Mesenchymal stem cell (in vitro differentiated cells and primary cell): ENCODE measurements at regions not wholly inside any gene's neighbourhood (a gene's known extent, or its start where the extent isn't known, plus 50 kb on each side); places are given as distances from the start of the nearest gene placed in this dataset.
"Not testable (repeated sequence)": the region's sequence is repeated elsewhere in the genome, so short reads cannot be mapped to it uniquely, and the experiment has no call there.

Source experiments
- DNase-seq: peaks from one replicate; pipeline ENCODE4 v3.0.0-alpha.2; 2013
- H2AFZ ChIP-seq: one replicate; pipeline ENCODE4 v1.6.1; 2013; ENCODE audit warnings: low read depth, mild to moderate bottlenecking, control low read depth, inconsistent platforms, low read length, moderate library complexity
- H2AK5ac ChIP-seq: 2 replicates; pipeline ENCODE4 v1.6.1; 2013; ENCODE audit warnings: low read length, moderate library complexity, mild to moderate bottlenecking, inconsistent platforms; ENCODE audit not compliant: severe bottlenecking
- H2BK120ac ChIP-seq: one replicate; pipeline ENCODE4 v1.6.1; 2013; ENCODE audit warnings: low read depth, mild to moderate bottlenecking, inconsistent platforms, low read length, moderate library complexity
- H2BK12ac ChIP-seq, 2 experiments: one replicate each; pipeline ENCODE4 v1.6.1; 2013; ENCODE audit warnings: inconsistent platforms in 2 of 2, low read length in 2 of 2, mild to moderate bottlenecking in 2 of 2, moderate library complexity in 2 of 2, control low read depth in 1 of 2
- H2BK15ac ChIP-seq: one replicate; pipeline ENCODE4 v1.6.1; 2013; ENCODE audit warnings: mild to moderate bottlenecking, low read depth, inconsistent platforms; ENCODE audit not compliant: poor library complexity, severe bottlenecking
- H2BK5ac ChIP-seq: 2 replicates; pipeline ENCODE4 v1.6.1; 2013; ENCODE audit warnings: low read depth, mild to moderate bottlenecking, low read length, control low read depth, inconsistent platforms; ENCODE audit not compliant: poor library complexity, severe bottlenecking
- H3K14ac ChIP-seq, 2 experiments: one replicate each; pipeline ENCODE4 v1.6.1; 2013; ENCODE audit warnings: inconsistent platforms in 2 of 2, low read length in 2 of 2, control low read depth in 1 of 2, mild to moderate bottlenecking in 1 of 2, moderate library complexity in 1 of 2
- H3K18ac ChIP-seq, 2 experiments: one replicate each; pipeline ENCODE4 v1.6.1; 2013; ENCODE audit warnings: inconsistent platforms in 2 of 2, low read length in 2 of 2, control low read depth in 1 of 2, low read depth in 1 of 2, mild to moderate bottlenecking in 1 of 2
- H3K23ac ChIP-seq, 2 experiments: one replicate each; pipeline ENCODE4 v1.6.1; 2013; ENCODE audit warnings: inconsistent platforms in 2 of 2, low read length in 2 of 2, mild to moderate bottlenecking in 2 of 2, moderate library complexity in 2 of 2, control low read depth in 1 of 2
- H3K27ac ChIP-seq: 2 replicates; pipeline ENCODE4 v1.5.1; 2013; ENCODE audit warnings: mild to moderate bottlenecking, moderate library complexity, low read length, control low read depth, inconsistent platforms; ENCODE audit not compliant: poor library complexity, severe bottlenecking
- H3K27me3 ChIP-seq, 2 experiments: 2 replicates each; pipeline versions ENCODE4 v1.6.1 to v1.7.0; 2013; ENCODE audit warnings: low read length in 2 of 2, mild to moderate bottlenecking in 2 of 2, moderate library complexity in 2 of 2, control low read depth in 1 of 2, inconsistent platforms in 1 of 2; ENCODE audit not compliant: control insufficient read depth in 1 of 2, insufficient read depth in 1 of 2
- H3K36me3 ChIP-seq, 2 experiments: 2 replicates each; pipeline versions ENCODE4 v1.6.1 to v1.7.0; 2013; ENCODE audit warnings: low read length in 2 of 2, control low read depth in 1 of 2, inconsistent platforms in 1 of 2, low read depth in 1 of 2, mild to moderate bottlenecking in 1 of 2; ENCODE audit not compliant: insufficient read depth in 2 of 2, control insufficient read depth in 1 of 2
- H3K4ac ChIP-seq, 2 experiments: one replicate each; pipeline ENCODE4 v1.6.1; 2013; ENCODE audit warnings: inconsistent platforms in 2 of 2, low read length in 2 of 2, mild to moderate bottlenecking in 2 of 2, moderate library complexity in 2 of 2, control low read depth in 1 of 2, low read depth in 1 of 2
- H3K4me1 ChIP-seq: 2 replicates; pipeline ENCODE4 v1.6.1; 2013; ENCODE audit warnings: low read depth, low read length, control low read depth; ENCODE audit not compliant: control insufficient read depth, insufficient read depth
- H3K4me2 ChIP-seq: 2 replicates; pipeline ENCODE4 v1.6.1; 2013; ENCODE audit warnings: low read length, mild to moderate bottlenecking, inconsistent platforms; ENCODE audit not compliant: poor library complexity, severe bottlenecking
- H3K4me3 ChIP-seq, 2 experiments: 2 replicates each; pipeline versions ENCODE4 v1.5.1 to v1.7.0; 2013; ENCODE audit warnings: low read length in 2 of 2, mild to moderate bottlenecking in 2 of 2, control low read depth in 1 of 2, low read depth in 1 of 2; ENCODE audit not compliant: insufficient read depth in 1 of 2
- H3K79me1 ChIP-seq: replicated peaks from 2 replicates; pipeline ENCODE4 v1.6.1; 2013; ENCODE audit warnings: mild to moderate bottlenecking, control low read depth, low read length, inconsistent platforms; ENCODE audit not compliant: poor library complexity, severe bottlenecking
- H3K9ac ChIP-seq: 2 replicates; pipeline ENCODE4 v1.7.0; 2013; ENCODE audit warnings: mild to moderate bottlenecking, low read length, moderate library complexity
- H3K9me3 ChIP-seq: 2 replicates; pipeline ENCODE4 v1.7.0; 2013; ENCODE audit warnings: mild to moderate bottlenecking, low read length; ENCODE audit not compliant: control insufficient read depth
- H4K8ac ChIP-seq: one replicate; pipeline ENCODE4 v1.6.1; 2013; ENCODE audit warnings: inconsistent platforms, mild to moderate bottlenecking, low read length, moderate library complexity
- H4K91ac ChIP-seq: one replicate; pipeline ENCODE4 v1.6.1; 2013; ENCODE audit warnings: mild to moderate bottlenecking, low read length, inconsistent platforms
- WGBS: methylation state at CpG from one replicate; pipeline ENCODE4 v1.1.7; 2013; ENCODE audit warnings: mixed read lengths; 5-methylcytosine and 5-hydroxymethylcytosine counted together

DNA sequence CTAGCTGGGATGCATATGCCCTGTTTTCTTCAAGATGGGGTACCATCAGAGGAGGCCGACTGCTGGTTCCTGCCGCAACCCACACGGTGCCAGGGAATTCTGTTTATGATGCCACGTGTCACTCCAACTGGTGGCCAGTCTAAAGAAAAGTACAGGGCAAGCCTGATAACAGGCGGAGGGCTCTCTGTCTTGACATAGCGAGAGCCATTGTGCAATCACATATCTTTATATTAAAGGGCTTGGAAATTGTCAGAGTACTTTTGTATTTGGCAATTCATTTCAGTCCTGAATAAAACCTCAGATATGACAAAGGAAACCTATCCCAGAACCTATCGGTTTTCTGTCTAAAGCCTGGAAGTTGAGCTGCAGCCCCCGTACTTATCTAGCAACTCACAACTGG lies 768.4 kb downstream of the TDRD15 start:
- no peak overlapping the region for H2AFZ ChIP-seq
- H3K9me3 ChIP-seq, result no peaks in the 10 kb centered on the region
- no peak overlapping the region for H2BK120ac ChIP-seq
- H2BK12ac ChIP-seq, result no peak overlapping the region
- no peak overlapping the region for H3K9ac ChIP-seq
- H3K23ac ChIP-seq, result no peak overlapping the region
- H3K27me3 ChIP-seq, result no peaks in the 10 kb centered on the region
- no peak overlapping the region for H2BK15ac ChIP-seq
- no peak overlapping the region for H2BK5ac ChIP-seq
- H3K18ac ChIP-seq, result no peak overlapping the region
- H3K4me1 ChIP-seq, result no peaks in the 10 kb centered on the region
- H3K27ac ChIP-seq, result no peak overlapping the region
- H3K14ac ChIP-seq, result no peak overlapping the region
- no peak overlapping the region for H2AK5ac ChIP-seq
- H4K91ac ChIP-seq, result no peak overlapping the region
- H3K79me1 ChIP-seq, result no peaks in the 10 kb centered on the region
- DNase-seq, result no peak
- 89% methylated on average over 6 of the region's 8 CpGs for WGBS
- H3K36me3 ChIP-seq, result no peaks in the 10 kb centered on the region
- H4K8ac ChIP-seq, result no peak overlapping the region
- H3K4me3 ChIP-seq, result no peak overlapping the region
- H3K4me2 ChIP-seq, result no peak overlapping the region
- no peak overlapping the region for H3K4ac ChIP-seq

GRCh38 chr2:21895200-21895599 lies 771.4 kb downstream of the TDRD15 start:
- Histone ChIP-seq H2AFZ (no peak overlapping the region), H3K23ac (no peak overlapping the region), H3K79me1 (no peaks in the 10 kb centered on the region), H2BK120ac (no peak overlapping the region), H3K14ac (no peak overlapping the region), H3K27me3 (no peaks in the 10 kb centered on the region), H2AK5ac (no peak overlapping the region), H4K8ac (no peak overlapping the region), H3K4me3 (no peak overlapping the region), H2BK15ac (no peak overlapping the region), H3K9ac (no peak overlapping the region), H3K4me2 (no peak overlapping the region), H3K18ac (no peak overlapping the region), H3K36me3 (no peaks in the 10 kb centered on the region), H3K9me3 (no peaks in the 10 kb centered on the region), H3K4ac (no peak overlapping the region), H2BK12ac (no peak overlapping the region), H4K91ac (no peak overlapping the region), H3K4me1 (no peaks in the 10 kb centered on the region), H2BK5ac (no peak overlapping the region), H3K27ac (no peak overlapping the region)
- DNase-seq, result no peak
- WGBS, result 82% methylated on average over 4 of the region's 5 CpGs

- H4K91ac ChIP-seq, H3K4me2 ChIP-seq, H2AFZ ChIP-seq, H3K14ac ChIP-seq, H2AK5ac ChIP-seq, H3K79me1 ChIP-seq, H2BK120ac ChIP-seq, H3K9ac ChIP-seq, H3K4ac ChIP-seq, H2BK15ac ChIP-seq, H3K18ac ChIP-seq, H3K27me3 ChIP-seq, H3K4me1 ChIP-seq, H3K36me3 ChIP-seq, DNase-seq, H3K23ac ChIP-seq, H3K4me3 ChIP-seq, H2BK5ac ChIP-seq, H2BK12ac ChIP-seq, H3K27ac ChIP-seq, H4K8ac ChIP-seq, H3K9me3 ChIP-seq: not testable (repeated sequence)
- 87% methylated on average over 22 of the region's 26 CpGs for WGBS
Measured at GRCh38 chr2:21908712-21909380, 785.1 kb downstream of the TDRD15 start.

GRCh38 chr2:21910832-21911507 lies 787.2 kb downstream of the TDRD15 start:
- Histone ChIP-seq H4K8ac (no peak overlapping the region), H3K14ac (no peak overlapping the region), H2BK15ac (no peak overlapping the region)

More at GRCh38 chr2:21910832-21911507, 787.2 kb downstream of the TDRD15 start:
- H3K4ac ChIP-seq, result no peak overlapping the region
- H3K27ac ChIP-seq, result no peak overlapping the region
- H3K79me1 ChIP-seq, result no peaks in the 10 kb centered on the region
- peaks cover 3% of the 10 kb centered on the region for H3K9me3 ChIP-seq
- DNase-seq, result no peak
- H2AFZ ChIP-seq, result no peak overlapping the region
- peak overlapping the region in 1 of 2 experiments; percentile 15 for H3K4me3 ChIP-seq
- H2BK120ac ChIP-seq, result no peak overlapping the region
- H3K4me1 ChIP-seq, result no peaks in the 10 kb centered on the region
- H3K9ac ChIP-seq, result no peak overlapping the region
- no peak overlapping the region for H4K91ac ChIP-seq
- H3K27me3 ChIP-seq, result no peaks in the 10 kb centered on the region
- H3K36me3 ChIP-seq, result no peaks in the 10 kb centered on the region
- no peak overlapping the region for H3K23ac ChIP-seq
- H3K4me2 ChIP-seq, result no peak overlapping the region
- no peak overlapping the region for H2AK5ac ChIP-seq
- H2BK5ac ChIP-seq, result no peak overlapping the region
- H2BK12ac ChIP-seq, result no peak overlapping the region
- H3K18ac ChIP-seq, result no peak overlapping the region
- 36% methylated on average over 2 of the region's 6 CpGs for WGBS
